ENCODE measurements at regions not wholly inside any gene's neighbourhood (a gene's known extent, or its start where the extent isn't known, plus 50 kb on each side); places are given as distances from the start of the nearest gene placed in this dataset.

DNA sequence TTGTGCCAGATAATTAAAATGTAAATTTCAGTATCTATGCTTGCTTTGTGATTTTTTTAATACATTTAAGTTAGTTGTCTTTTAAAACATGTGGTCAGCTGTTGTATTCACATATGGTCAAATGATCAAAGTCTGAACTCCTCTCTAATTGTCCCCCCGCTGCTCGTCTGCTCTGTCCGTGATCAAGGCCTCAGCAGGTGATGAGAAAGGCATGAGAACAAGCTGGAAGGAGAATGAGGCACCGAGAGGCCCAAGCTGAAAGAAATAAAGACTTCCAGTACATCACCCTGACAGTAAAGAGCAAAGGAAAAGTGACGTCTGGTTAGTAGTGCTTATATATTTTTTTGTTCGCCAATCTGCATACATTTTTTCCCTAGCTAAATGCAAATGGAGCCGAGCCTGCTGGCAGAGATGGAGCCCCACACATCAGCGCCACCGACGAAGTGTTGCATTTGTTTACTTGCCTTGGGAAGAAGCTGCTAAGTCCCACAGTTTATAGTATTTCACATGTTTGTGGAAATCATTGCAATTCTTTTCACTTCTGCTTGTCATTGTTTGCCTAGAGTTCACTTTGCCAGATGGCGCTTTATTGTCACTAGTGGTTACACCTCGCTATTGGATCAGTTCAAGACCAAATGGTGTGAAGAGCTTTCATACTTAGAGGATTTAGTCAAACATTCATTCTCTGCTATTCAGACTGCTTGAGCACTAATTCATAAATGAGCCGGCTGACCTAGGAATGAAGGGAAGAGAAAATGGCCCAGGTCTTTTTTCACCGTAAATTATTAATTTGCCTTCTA lies 181.5 kb downstream of the ZIC3 start:
- TF ChIP-seq, protein P1, sequence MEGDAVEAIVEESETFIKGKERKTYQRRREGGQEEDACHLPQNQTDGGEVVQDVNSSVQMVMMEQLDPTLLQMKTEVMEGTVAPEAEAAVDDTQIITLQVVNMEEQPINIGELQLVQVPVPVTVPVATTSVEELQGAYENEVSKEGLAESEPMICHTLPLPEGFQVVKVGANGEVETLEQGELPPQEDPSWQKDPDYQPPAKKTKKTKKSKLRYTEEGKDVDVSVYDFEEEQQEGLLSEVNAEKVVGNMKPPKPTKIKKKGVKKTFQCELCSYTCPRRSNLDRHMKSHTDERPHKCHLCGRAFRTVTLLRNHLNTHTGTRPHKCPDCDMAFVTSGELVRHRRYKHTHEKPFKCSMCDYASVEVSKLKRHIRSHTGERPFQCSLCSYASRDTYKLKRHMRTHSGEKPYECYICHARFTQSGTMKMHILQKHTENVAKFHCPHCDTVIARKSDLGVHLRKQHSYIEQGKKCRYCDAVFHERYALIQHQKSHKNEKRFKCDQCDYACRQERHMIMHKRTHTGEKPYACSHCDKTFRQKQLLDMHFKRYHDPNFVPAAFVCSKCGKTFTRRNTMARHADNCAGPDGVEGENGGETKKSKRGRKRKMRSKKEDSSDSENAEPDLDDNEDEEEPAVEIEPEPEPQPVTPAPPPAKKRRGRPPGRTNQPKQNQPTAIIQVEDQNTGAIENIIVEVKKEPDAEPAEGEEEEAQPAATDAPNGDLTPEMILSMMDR (IDR thresholded peaks at IDR 0.05): no peak
- TF ChIP-seq EZH2 (IDR thresholded peaks at IDR 0.05; ENCODE audit: borderline replicate concordance, insufficient read depth, low read depth, low read length, poor library complexity, severe bottlenecking): no peak
